ENCODE measurements at regions not wholly inside any gene's neighbourhood (a gene's known extent, or its start where the extent isn't known, plus 50 kb on each side); places are given as distances from the start of the nearest gene placed in this dataset.

GRCh38 chr10:88069338-88069737 lies 205.9 kb downstream of the PTEN start:
- no peak for TF ChIP-seq EZH2 (IDR thresholded peaks at IDR 0.05; ENCODE audit: borderline replicate concordance, low read depth, low read length, poor library complexity, severe bottlenecking)
- TF ChIP-seq CTCF (conservative IDR thresholded peaks at IDR 0.05; ENCODE audit: low read depth, low read length) = no peak

All from A673 (cell line).